Heart right ventricle (tissue), 16 donors: ENCODE measurements at regions not wholly inside any gene's neighbourhood (a gene's known extent, or its start where the extent isn't known, plus 50 kb on each side); places are given as distances from the start of the nearest gene placed in this dataset.

Experiments
- ATAC-seq, 8 donors: fragments of 200-7000 bp; cut with Tn5 transposase; one replicate each; pipeline ENCODE4 v1.9.1; 2020; ENCODE audit warnings: mild to moderate bottlenecking in 8 of 8, moderate library complexity in 8 of 8, moderate number of reproducible peaks in 1 of 8
- DNase-seq, 2 donors: peaks; one replicate each; pipeline ENCODE4 v3.0.0-alpha.2; 2020
- H3K27ac ChIP-seq, 10 donors: fragments of 200-600 bp; sonication (generic) in 2 of 10; one replicate each; pipeline versions ENCODE4 v1.5.0 to v1.8.0; 2020 to 2022; ENCODE audit warnings: mild to moderate bottlenecking in 3 of 10
- H3K27me3 ChIP-seq, 7 donors: fragments of 200-600 bp; one replicate each; pipeline ENCODE4 v1.8.0; 2021 to 2022; ENCODE audit warnings: mild to moderate bottlenecking in 2 of 7
- H3K36me3 ChIP-seq, 9 donors: fragments of 200-600 bp; sonication (generic) in 1 of 9; one replicate each; pipeline versions ENCODE4 v1.5.0 to v1.8.0; 2020 to 2022; ENCODE audit warnings: mild to moderate bottlenecking in 2 of 9
- H3K4me1 ChIP-seq, 9 donors: fragments of 200-600 bp; sonication (generic) in 1 of 9; one replicate each; pipeline versions ENCODE4 v1.5.0 to v1.8.0; 2020 to 2022; ENCODE audit warnings: mild to moderate bottlenecking in 4 of 9
- H3K4me3 ChIP-seq, 10 donors: fragments of 200-600 bp; sonication (generic) in 2 of 10; one replicate each; pipeline versions ENCODE4 v1.5.0 to v1.8.0; 2020 to 2022; ENCODE audit warnings: mild to moderate bottlenecking in 7 of 10, moderate library complexity in 2 of 10
- H3K9me3 ChIP-seq, 11 donors: fragments of 200-600 bp in 10 of 11; sonication (generic) in 2 of 11; one replicate each; pipeline versions ENCODE4 v1.5.0 to v1.8.0; 2013 to 2022; ENCODE audit warnings: mild to moderate bottlenecking in 2 of 11, control low read depth in 1 of 11, moderate library complexity in 1 of 11
- WGBS, 2 donors: extraction: QIAGEN DNeasy Blood & Tissue Kit; methylation state at CpG; one replicate each; pipeline ENCODE4 v1.1.7; 2013; ENCODE audit warnings: inconsistent platforms in 1 of 2; 5-methylcytosine and 5-hydroxymethylcytosine counted together
- intact Hi-C, 10 donors: fragments of 100-400 bp; cut with DNase I; formaldehyde crosslinking; loops; one replicate each; pipeline versions ENCODE4 v1.11.1 to v1.14.2; 2022
- TF ChIP-seq, protein P1 (sequence below), 9 donors: fragments of 200-600 bp; sonication (generic) in 2 of 9; IDR thresholded peaks; one replicate each; pipeline versions ENCODE4 v1.5.0 to v1.8.0; 2021 to 2022; ENCODE audit warnings: antibody characterized with exemption in 9 of 9, mild to moderate bottlenecking in 5 of 9, moderate library complexity in 1 of 9
- donor health status: Arrhythmogenic right ventricular cardiomyopathy.
- donor health status: ischemic (EF 13 %, LVEDD 7.1; RV severe dilation, severe dysfunction).
- donor health status: healthy with polysubstance abuse.
- donor health status: DM: no; HTN: yes; CAD: no.
- donor health status: DM: no; HTN: no; CAD: no.
- donor health status: ischemic (EF 25% LVEDD 6.9; RV normal size, moderate dysfunction).
- donor health status: ischemic (EF 25% LVEDD 5.7; RV mildly dilated, moderate dysfunction).
- donor health status: healthy.
- donor health status: DM: yes; HTN: yes; CAD: no.
- donor health status: Ischemic cardiomyopathy.
- donor health status: ischemic (EF 35%, LVEDD 5.7; RV mildly dilated, moderate dysfunction).
- donor health status: nonischemic (EF 11% LVEDD 7.7; RV severe dilation, severe dysfunction).
- donor health status: DM: yes; HTN: yes; CAD: no.
- donor health status: PGD.
- donor health status: ischemic (EF 29% LVEDD 5.4; RV normal size, mild dysfunction).
- donor health status: nonischemic (EF 23%, LVEDD 6.1; RV moderate dilation, normal function).

DNA sequence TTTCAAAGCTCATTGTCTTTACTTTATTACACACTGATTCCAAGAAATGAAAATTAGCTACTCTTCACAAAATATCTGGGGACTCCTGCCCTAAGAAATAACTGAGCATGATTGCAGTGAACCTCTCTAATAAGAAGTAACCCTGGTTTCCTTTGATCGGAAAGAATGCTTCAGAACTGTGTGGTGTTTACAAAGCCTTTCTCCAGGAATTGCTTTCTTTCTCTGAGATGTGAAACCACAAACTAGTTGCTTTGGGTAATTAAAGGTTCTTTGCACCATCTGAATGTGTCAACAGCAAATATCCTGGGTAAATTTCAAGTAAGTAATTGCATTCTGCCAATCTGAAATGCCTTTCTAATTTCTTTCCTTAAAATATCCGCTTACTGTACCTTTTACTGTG is 292.9 kb upstream of the SLIT2 start:
- TF ChIP-seq, protein P1, sequence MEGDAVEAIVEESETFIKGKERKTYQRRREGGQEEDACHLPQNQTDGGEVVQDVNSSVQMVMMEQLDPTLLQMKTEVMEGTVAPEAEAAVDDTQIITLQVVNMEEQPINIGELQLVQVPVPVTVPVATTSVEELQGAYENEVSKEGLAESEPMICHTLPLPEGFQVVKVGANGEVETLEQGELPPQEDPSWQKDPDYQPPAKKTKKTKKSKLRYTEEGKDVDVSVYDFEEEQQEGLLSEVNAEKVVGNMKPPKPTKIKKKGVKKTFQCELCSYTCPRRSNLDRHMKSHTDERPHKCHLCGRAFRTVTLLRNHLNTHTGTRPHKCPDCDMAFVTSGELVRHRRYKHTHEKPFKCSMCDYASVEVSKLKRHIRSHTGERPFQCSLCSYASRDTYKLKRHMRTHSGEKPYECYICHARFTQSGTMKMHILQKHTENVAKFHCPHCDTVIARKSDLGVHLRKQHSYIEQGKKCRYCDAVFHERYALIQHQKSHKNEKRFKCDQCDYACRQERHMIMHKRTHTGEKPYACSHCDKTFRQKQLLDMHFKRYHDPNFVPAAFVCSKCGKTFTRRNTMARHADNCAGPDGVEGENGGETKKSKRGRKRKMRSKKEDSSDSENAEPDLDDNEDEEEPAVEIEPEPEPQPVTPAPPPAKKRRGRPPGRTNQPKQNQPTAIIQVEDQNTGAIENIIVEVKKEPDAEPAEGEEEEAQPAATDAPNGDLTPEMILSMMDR (IDR thresholded peaks at IDR 0.05), result no peak
- no peak for ATAC-seq
- H3K4me3 ChIP-seq, result no peak overlapping the region

GRCh38 chr4:19947349-19947748 is 304.4 kb upstream of the SLIT2 start:
- no peak overlapping the region for H3K4me3 ChIP-seq
- DNase-seq (no peak), ATAC-seq (no peak)
- WGBS, 2 donors, result 76 to 83% methylated on average over 1 of the region's 1 CpG
- no peaks in the 10 kb centered on the region for H3K4me1 ChIP-seq
- TF ChIP-seq, protein P1 (IDR thresholded peaks at IDR 0.05), result no peak
- no peaks in the 10 kb centered on the region for H3K36me3 ChIP-seq
- peaks cover 0 to 3% (median 0%) of the 10 kb centered on the region in 11 donors for H3K9me3 ChIP-seq
- no peaks in the 10 kb centered on the region for H3K27me3 ChIP-seq
- H3K27ac ChIP-seq, result no peak overlapping the region
- intact Hi-C loops, result no loop called here

More for the DNA sequence above, 292.9 kb upstream of the SLIT2 start:
- DNase-seq, result no peak
- peaks cover 0 to 2% (median 0%) of the 10 kb centered on the region in 11 donors for H3K9me3 ChIP-seq
- no peaks in the 10 kb centered on the region for H3K27me3 ChIP-seq
- H3K36me3 ChIP-seq, result no peaks in the 10 kb centered on the region
- no peaks in the 10 kb centered on the region for H3K4me1 ChIP-seq
- WGBS, 2 donors, result 87 to 89% methylated on average over 2 of the region's 2 CpGs
- no peak overlapping the region for H3K27ac ChIP-seq
- intact Hi-C loops, result no loop called here

DNA sequence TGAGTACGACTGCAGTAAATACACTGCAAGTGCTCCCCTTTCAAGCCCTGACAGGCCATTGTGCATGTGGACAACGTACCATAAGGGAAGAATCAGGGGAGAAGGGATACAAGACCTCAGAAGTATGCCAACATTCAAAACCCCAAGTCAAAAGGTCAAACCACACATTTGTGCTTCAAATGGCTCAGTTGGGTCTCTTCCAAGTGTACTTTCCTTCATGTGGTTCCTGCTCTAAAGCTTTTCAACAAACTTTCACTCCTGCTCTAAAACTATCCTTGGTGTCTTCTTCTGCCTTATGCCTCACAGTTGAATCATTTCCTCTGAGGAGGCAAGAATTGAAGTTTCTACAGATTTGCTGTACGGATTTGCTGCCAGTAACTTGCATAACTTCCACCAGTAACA is 305.7 kb upstream of the SLIT2 start:
- WGBS, 2 donors, result 72 to 80% methylated on average over 3 of the region's 3 CpGs
- intact Hi-C loops, result no loop called here
- Histone ChIP-seq H3K4me1 (no peaks in the 10 kb centered on the region), H3K4me3 (no peak overlapping the region), H3K9me3 (no peaks in the 10 kb centered on the region), H3K27me3 (no peaks in the 10 kb centered on the region), H3K27ac (no peak overlapping the region), H3K36me3 (no peaks in the 10 kb centered on the region)
- ATAC-seq, result no peak
- TF ChIP-seq, protein P1 (IDR thresholded peaks at IDR 0.05), result no peak
- no peak for DNase-seq

GRCh38 chr4:19945501-19945900 is 306.2 kb upstream of the SLIT2 start:
- ATAC-seq (no peak), DNase-seq (no peak)
- 60 to 80% methylated on average over 2 of the region's 2 CpGs for WGBS, 2 donors
- Histone ChIP-seq H3K36me3 (no peaks in the 10 kb centered on the region), H3K4me1 (no peaks in the 10 kb centered on the region), H3K4me3 (no peak overlapping the region), H3K9me3 (no peaks in the 10 kb centered on the region), H3K27ac (no peak overlapping the region), H3K27me3 (no peaks in the 10 kb centered on the region)
- TF ChIP-seq, protein P1 (IDR thresholded peaks at IDR 0.05), result no peak
- intact Hi-C loops, result no loop called here

- no peaks in the 10 kb centered on the region for H3K4me1 ChIP-seq
- no peaks in the 10 kb centered on the region for H3K9me3 ChIP-seq
- ATAC-seq, result no peak
Observed at GRCh38 chr4:19944806-19945205, 306.9 kb upstream of the SLIT2 start.

More at GRCh38 chr4:19944806-19945205, 306.9 kb upstream of the SLIT2 start:
- no peaks in the 10 kb centered on the region for H3K36me3 ChIP-seq
- no peaks in the 10 kb centered on the region for H3K27me3 ChIP-seq
- TF ChIP-seq, protein P1 (IDR thresholded peaks at IDR 0.05), result no peak
- no peak for DNase-seq
- H3K27ac ChIP-seq, result no peak overlapping the region
- intact Hi-C loops, result no loop called here
- H3K4me3 ChIP-seq, result no peak overlapping the region
- 67 to 68% methylated on average over 2 of the region's 2 CpGs for WGBS, 2 donors
